ENCODE measurements at regions not wholly inside any gene's neighbourhood (a gene's known extent, or its start where the extent isn't known, plus 50 kb on each side); places are given as distances from the start of the nearest gene placed in this dataset.

DNA sequence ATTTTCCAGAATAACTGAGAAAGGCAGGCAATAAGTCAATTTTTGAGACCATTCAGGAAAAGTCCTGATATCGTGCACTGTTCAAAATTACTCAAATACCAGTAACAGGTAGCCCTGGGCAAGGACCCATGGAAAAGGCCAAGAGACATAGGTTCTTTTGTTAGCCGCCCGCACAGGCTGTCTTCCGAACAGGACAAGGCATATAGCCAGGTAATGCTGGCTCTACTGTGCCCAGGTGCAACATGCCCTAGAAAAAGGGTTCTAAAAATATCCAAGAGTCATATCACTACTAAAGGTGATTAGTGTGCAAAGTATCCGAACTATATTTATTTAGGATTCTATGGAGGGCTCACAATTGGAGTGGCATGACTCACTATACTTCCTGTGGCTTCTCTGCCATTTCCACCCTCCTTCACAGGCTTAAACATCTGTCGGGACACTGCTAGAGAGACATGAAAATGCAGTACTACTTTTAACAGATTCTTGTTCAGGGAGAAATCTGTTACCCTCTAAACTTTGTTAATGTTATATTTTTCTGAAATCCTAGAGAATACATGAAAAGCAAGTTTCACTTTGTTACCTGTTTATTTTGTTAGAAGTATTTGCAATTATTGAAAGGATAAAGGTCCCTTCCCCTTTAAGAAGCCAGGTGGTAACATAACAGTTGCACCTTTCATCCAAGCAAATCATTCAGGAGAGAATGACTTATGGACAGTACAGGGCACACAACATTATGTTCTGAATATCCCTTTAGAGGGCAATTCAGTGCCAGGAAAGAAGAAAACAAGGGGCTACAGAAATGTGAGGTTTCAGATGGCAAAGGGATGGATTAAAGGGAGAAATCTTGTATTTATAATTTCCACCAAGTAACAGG lies 293.3 kb upstream of the THBS1 start:
- TF ChIP-seq POLR2A (IDR thresholded peaks at IDR 0.05), result no peak
- TF ChIP-seq, protein P1, sequence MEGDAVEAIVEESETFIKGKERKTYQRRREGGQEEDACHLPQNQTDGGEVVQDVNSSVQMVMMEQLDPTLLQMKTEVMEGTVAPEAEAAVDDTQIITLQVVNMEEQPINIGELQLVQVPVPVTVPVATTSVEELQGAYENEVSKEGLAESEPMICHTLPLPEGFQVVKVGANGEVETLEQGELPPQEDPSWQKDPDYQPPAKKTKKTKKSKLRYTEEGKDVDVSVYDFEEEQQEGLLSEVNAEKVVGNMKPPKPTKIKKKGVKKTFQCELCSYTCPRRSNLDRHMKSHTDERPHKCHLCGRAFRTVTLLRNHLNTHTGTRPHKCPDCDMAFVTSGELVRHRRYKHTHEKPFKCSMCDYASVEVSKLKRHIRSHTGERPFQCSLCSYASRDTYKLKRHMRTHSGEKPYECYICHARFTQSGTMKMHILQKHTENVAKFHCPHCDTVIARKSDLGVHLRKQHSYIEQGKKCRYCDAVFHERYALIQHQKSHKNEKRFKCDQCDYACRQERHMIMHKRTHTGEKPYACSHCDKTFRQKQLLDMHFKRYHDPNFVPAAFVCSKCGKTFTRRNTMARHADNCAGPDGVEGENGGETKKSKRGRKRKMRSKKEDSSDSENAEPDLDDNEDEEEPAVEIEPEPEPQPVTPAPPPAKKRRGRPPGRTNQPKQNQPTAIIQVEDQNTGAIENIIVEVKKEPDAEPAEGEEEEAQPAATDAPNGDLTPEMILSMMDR (IDR thresholded peaks at IDR 0.05), result no peak

All from lower leg skin (tissue), 3 donors.